GM12878 (cell line): ENCODE measurements at regions not wholly inside any gene's neighbourhood (a gene's known extent, or its start where the extent isn't known, plus 50 kb on each side); places are given as distances from the start of the nearest gene placed in this dataset.
"Not testable (repeated sequence)": the region's sequence is repeated elsewhere in the genome, so short reads cannot be mapped to it uniquely, and the experiment has no call there.

Experiments used
- ATF2 ChIP-seq: IDR thresholded peaks from 2 replicates; pipeline ENCODE4 v1.6.1; 2012; ENCODE audit warnings: low read length, inconsistent platforms
- BHLHE40 ChIP-seq, 2 experiments: fragments of 450-650 bp in 1 of 2; IDR thresholded peaks; 2 replicates each; pipeline ENCODE4 v1.6.1; 2011 to 2017; ENCODE audit warnings: low read depth in 2 of 2, borderline replicate concordance in 1 of 2, improper control_type of control experiment in 1 of 2, low read length in 1 of 2, mild to moderate bottlenecking in 1 of 2
- CTCF ChIP-seq, 3 experiments: IDR thresholded peaks in 2 of 3; conservative IDR thresholded peaks in 1 of 3; 2 replicates each; pipeline ENCODE4 v1.5.1; 2011; ENCODE audit warnings: low read depth in 3 of 3, low read length in 3 of 3, mild to moderate bottlenecking in 3 of 3, control low read depth in 2 of 3, moderate library complexity in 2 of 3, inconsistent platforms in 1 of 3, mixed read lengths in 1 of 3; ENCODE audit not compliant: control insufficient read depth in 2 of 3, insufficient read depth in 1 of 3; ENCODE audit errors: extremely low read depth in 1 of 3
- E4F1 ChIP-seq: fragments of 450-650 bp; IDR thresholded peaks from 2 replicates; pipeline ENCODE4 v1.6.1; 2018; ENCODE audit warnings: borderline replicate concordance, mild to moderate bottlenecking; ENCODE audit not compliant: partially characterized antibody
- ETV6 ChIP-seq, 2 experiments: fragments of 450-650 bp in 1 of 2; IDR thresholded peaks in 1 of 2; conservative IDR thresholded peaks in 1 of 2; 2 replicates each; pipeline ENCODE4 v1.6.1; 2014; ENCODE audit warnings: antibody characterized with exemption in 1 of 2, borderline replicate concordance in 1 of 2, low read depth in 1 of 2, mild to moderate bottlenecking in 1 of 2, moderate library complexity in 1 of 2
- HCFC1 ChIP-seq: fragments of 150-350 bp; IDR thresholded peaks from 2 replicates; pipeline ENCODE4 v1.6.1; 2014; ENCODE audit warnings: low read length
- IRF3 ChIP-seq: fragments of 450-650 bp; IDR thresholded peaks from 2 replicates; pipeline ENCODE4 v1.6.1; 2014; ENCODE audit warnings: mild to moderate bottlenecking
- KDM1A ChIP-seq: fragments of 200-600 bp; sonication (generic); IDR thresholded peaks from 2 replicates; pipeline ENCODE4 v1.6.1; 2016; ENCODE audit warnings: borderline replicate concordance
- MTA2 ChIP-seq: fragments of 450-650 bp; IDR thresholded peaks from 2 replicates; pipeline ENCODE4 v1.6.1; 2016; ENCODE audit warnings: low read depth, mild to moderate bottlenecking, moderate library complexity
- NFIC ChIP-seq: IDR thresholded peaks from 2 replicates; pipeline ENCODE4 v1.6.1; 2012; ENCODE audit warnings: low read depth, mild to moderate bottlenecking, inconsistent platforms, low read length, moderate library complexity
- SIN3A ChIP-seq: IDR thresholded peaks from 2 replicates; pipeline ENCODE4 v1.6.1; 2012; ENCODE audit warnings: low read depth, low read length, improper control_type of control experiment
- ZNF217 ChIP-seq: fragments of 450-650 bp; IDR thresholded peaks from 2 replicates; pipeline ENCODE4 v1.6.1; 2017; ENCODE audit warnings: antibody characterized with exemption, mild to moderate bottlenecking
- ZNF274 ChIP-seq: IDR thresholded peaks from one replicate; pipeline ENCODE4 v1.8.0; 2011; ENCODE audit not compliant: insufficient read length, insufficient read depth

GRCh38 chr14:106648874-106649273 is 1122.5 kb downstream of the TMEM121 start:
- not testable (repeated sequence) for TF ChIP-seq CTCF (IDR thresholded peaks at IDR 0.05 in 2 of 3, conservative IDR thresholded peaks at IDR 0.05 in 1 of 3; ENCODE audit: control insufficient read depth in 2 of 3, extremely low read depth in 1 of 3, insufficient read depth in 1 of 3, low read depth in 3 of 3, low read length in 3 of 3); HCFC1; ZNF274; KDM1A; ZNF217; IRF3; NFIC; BHLHE40 (IDR thresholded peaks at IDR 0.05; ENCODE audit: borderline replicate concordance in 1 of 2, low read depth in 2 of 2, low read length in 1 of 2); ETV6 (conservative IDR thresholded peaks at IDR 0.05 in 1 of 2, IDR thresholded peaks at IDR 0.05 in 1 of 2; ENCODE audit: borderline replicate concordance in 1 of 2, low read depth in 1 of 2); SIN3A; MTA2; E4F1; ATF2
